K562 (cell line): ENCODE measurements at regions not wholly inside any gene's neighbourhood (a gene's known extent, or its start where the extent isn't known, plus 50 kb on each side); places are given as distances from the start of the nearest gene placed in this dataset.

Experiments
- ATF1 ChIP-seq, 2 experiments: fragments of 450-650 bp in 1 of 2; IDR thresholded peaks; 2 replicates each; pipeline ENCODE4 v1.6.1; 2016; ENCODE audit warnings: missing compliant biosample characterization in 1 of 2, missing genetic modification characterization in 1 of 2
- ELF1 ChIP-seq: fragments of 200-800 bp; sonication (Bioruptor generic); IDR thresholded peaks from 2 replicates; pipeline ENCODE4 v1.6.1; 2016; ENCODE audit warnings: missing genetic modification characterization, missing compliant biosample characterization
- ETV6 ChIP-seq, 3 experiments: fragments of 150-350 bp in 1 of 3; sonication (generic) in 1 of 3; formaldehyde crosslinking in 1 of 3; IDR thresholded peaks; 2 replicates each; pipeline versions ENCODE4 v1.6.1 to v1.8.0; 2014 to 2022; ENCODE audit warnings: borderline replicate concordance in 2 of 3, low read depth in 2 of 3, antibody characterized with exemption in 1 of 3, low read length in 1 of 3, mild to moderate bottlenecking in 1 of 3, missing genetic modification reagents in 1 of 3
- FOS ChIP-seq: IDR thresholded peaks from 3 replicates; pipeline ENCODE4 v1.6.1; 2011; ENCODE audit not compliant: insufficient read length; ENCODE audit errors: extremely low read depth
- HDAC2 ChIP-seq: fragments of 450-650 bp; IDR thresholded peaks from 2 replicates; pipeline ENCODE4 v1.6.1; 2016; ENCODE audit warnings: mild to moderate bottlenecking
- MXI1 ChIP-seq: IDR thresholded peaks from 2 replicates; pipeline ENCODE4 v1.6.1; 2011; ENCODE audit warnings: low read depth, mild to moderate bottlenecking, improper control_type of control experiment, low read length
- NFIC ChIP-seq: fragments of 450-650 bp; IDR thresholded peaks from 2 replicates; pipeline ENCODE4 v1.6.1; 2017; ENCODE audit warnings: mild to moderate bottlenecking, inconsistent platforms
- ZNF263 ChIP-seq: sonication (generic); formaldehyde crosslinking; IDR thresholded peaks from 2 replicates; pipeline ENCODE4 v1.8.0; 2022; ENCODE audit warnings: mild to moderate bottlenecking, missing genetic modification reagents, borderline replicate concordance
- TF ChIP-seq, protein P1 (sequence below): sonication (generic); formaldehyde crosslinking; IDR thresholded peaks from 2 replicates; pipeline ENCODE4 v1.5.0; 2020; ENCODE audit warnings: missing genetic modification reagents
- TF ChIP-seq, protein P2 (sequence below), 3 experiments: IDR thresholded peaks in 2 of 3; conservative IDR thresholded peaks in 1 of 3; 2 replicates each; pipeline ENCODE4 v1.5.1; 2011 to 2012; ENCODE audit warnings: low read length in 3 of 3, mild to moderate bottlenecking in 3 of 3, control low read depth in 2 of 3, improper control_type of control experiment in 1 of 3, inconsistent platforms in 1 of 3, low read depth in 1 of 3, mixed read lengths in 1 of 3, moderate library complexity in 1 of 3; ENCODE audit not compliant: insufficient read depth in 2 of 3
- TF ChIP-seq, protein P3 (sequence below): fragments of 250-450 bp; sonication (Bioruptor Pico); IDR thresholded peaks from 2 replicates; pipeline ENCODE4 v1.4.0; 2020

DNA sequence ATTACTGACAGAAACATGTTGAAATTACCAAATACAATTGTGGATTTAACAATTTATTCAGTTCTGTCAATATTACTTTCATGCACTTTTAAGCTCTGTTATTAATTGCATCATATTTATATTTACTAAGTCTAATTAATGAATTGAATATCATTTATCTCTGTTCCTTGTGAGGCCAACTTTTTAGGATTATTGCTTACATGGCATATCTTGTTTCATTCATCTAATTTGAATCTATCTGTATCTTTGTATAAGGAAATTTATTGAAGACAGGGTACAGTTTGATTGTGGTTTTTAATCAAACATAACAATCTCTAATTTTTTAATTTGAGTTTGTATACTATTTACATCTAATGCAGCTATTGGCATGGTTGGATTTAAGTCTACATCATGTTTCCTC, 249.9 kb upstream of the GPC6 start:
- TF ChIP-seq FOS (no peak), ZNF263 (CRISPR knock-in tag) (no peak), ELF1 (tag) (no peak), HDAC2 (no peak), NFIC (no peak), MXI1 (no peak), ATF1 (CRISPR knock-in tag; IDR thresholded peaks at IDR 0.05) (no peak), ATF1 (tag; IDR thresholded peaks at IDR 0.05) (no peak), ETV6 (IDR thresholded peaks at IDR 0.05; ENCODE audit: borderline replicate concordance in 1 of 2, low read depth in 2 of 2, low read length in 1 of 2) (no peak), ETV6 (CRISPR knock-in tag; IDR thresholded peaks at IDR 0.05; ENCODE audit: borderline replicate concordance) (no peak)
- TF ChIP-seq, protein P1, sequence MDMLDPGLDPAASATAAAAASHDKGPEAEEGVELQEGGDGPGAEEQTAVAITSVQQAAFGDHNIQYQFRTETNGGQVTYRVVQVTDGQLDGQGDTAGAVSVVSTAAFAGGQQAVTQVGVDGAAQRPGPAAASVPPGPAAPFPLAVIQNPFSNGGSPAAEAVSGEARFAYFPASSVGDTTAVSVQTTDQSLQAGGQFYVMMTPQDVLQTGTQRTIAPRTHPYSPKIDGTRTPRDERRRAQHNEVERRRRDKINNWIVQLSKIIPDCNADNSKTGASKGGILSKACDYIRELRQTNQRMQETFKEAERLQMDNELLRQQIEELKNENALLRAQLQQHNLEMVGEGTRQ (CRISPR knock-in tag), result no peak
- TF ChIP-seq, protein P2, sequence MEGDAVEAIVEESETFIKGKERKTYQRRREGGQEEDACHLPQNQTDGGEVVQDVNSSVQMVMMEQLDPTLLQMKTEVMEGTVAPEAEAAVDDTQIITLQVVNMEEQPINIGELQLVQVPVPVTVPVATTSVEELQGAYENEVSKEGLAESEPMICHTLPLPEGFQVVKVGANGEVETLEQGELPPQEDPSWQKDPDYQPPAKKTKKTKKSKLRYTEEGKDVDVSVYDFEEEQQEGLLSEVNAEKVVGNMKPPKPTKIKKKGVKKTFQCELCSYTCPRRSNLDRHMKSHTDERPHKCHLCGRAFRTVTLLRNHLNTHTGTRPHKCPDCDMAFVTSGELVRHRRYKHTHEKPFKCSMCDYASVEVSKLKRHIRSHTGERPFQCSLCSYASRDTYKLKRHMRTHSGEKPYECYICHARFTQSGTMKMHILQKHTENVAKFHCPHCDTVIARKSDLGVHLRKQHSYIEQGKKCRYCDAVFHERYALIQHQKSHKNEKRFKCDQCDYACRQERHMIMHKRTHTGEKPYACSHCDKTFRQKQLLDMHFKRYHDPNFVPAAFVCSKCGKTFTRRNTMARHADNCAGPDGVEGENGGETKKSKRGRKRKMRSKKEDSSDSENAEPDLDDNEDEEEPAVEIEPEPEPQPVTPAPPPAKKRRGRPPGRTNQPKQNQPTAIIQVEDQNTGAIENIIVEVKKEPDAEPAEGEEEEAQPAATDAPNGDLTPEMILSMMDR (IDR thresholded peaks at IDR 0.05 in 2 of 3, conservative IDR thresholded peaks at IDR 0.05 in 1 of 3; ENCODE audit: insufficient read depth in 2 of 3, low read depth in 1 of 3, low read length in 3 of 3), result no peak
- TF ChIP-seq, protein P3, sequence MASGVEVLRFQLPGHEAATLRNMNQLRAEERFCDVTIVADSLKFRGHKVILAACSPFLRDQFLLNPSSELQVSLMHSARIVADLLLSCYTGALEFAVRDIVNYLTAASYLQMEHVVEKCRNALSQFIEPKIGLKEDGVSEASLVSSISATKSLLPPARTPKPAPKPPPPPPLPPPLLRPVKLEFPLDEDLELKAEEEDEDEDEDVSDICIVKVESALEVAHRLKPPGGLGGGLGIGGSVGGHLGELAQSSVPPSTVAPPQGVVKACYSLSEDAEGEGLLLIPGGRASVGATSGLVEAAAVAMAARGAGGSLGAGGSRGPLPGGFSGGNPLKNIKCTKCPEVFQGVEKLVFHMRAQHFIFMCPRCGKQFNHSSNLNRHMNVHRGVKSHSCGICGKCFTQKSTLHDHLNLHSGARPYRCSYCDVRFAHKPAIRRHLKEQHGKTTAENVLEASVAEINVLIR, result no peak
